Ureter (tissue), 1 donor: ENCODE measurements at regions not wholly inside any gene's neighbourhood (a gene's known extent, or its start where the extent isn't known, plus 50 kb on each side); places are given as distances from the start of the nearest gene placed in this dataset.

Source experiments
- DNase-seq: peaks from one replicate; pipeline ENCODE4 v3.0.0-alpha.2; 2020; ENCODE audit warnings: low spot score
- donor health status: DM: yes; HTN: yes; CAD: no.

GRCh38 chr14:58846682-58847465 lies 209.1 kb downstream of the DACT1 start:
- DNase-seq: no peak

DNA sequence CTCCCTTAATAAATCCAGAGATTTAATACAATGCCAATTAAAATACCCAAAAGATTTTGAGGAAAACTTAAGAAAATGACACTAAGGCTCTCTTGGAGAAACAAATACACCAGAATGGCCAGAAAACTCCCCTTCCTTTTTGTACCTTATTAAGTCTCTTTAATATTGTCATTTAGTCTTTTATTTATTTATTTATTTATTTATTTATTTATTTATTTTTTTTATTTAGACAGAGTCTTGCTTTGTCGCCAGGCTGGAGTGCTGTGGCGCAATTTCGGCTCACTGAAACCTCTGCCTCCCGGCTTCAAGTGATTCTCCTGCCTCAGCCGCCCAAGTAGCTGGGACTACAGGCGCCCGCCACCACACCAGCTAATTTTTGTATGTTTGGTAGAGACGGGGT lies 210.6 kb downstream of the DACT1 start:
- no peak for DNase-seq

- DNase-seq: no peak
Observed at GRCh38 chr14:58849601-58850000, 211.8 kb downstream of the DACT1 start.

GRCh38 chr14:58850011-58850410 lies 212.2 kb downstream of the DACT1 start:
- no peak for DNase-seq

DNA sequence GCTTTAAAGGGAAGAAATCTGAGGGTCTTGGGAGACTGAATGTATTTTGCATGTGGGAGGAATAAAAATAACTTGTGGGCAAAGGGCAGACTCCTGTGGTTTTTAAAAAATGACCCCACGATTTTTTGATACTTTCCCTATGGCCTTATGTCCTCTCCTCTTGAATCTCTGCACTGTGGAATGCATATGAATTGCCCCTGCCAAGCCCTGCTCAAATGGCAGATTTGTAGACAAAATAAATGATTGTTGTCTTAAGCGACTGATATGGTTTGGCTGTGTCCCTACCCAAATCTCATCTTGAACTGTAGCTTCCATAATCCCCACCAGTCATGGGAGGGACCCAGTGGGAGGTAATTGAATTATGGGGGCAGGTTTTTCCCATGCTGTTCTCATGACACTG lies 223.8 kb downstream of the DACT1 start:
- no peak for DNase-seq

- DNase-seq: no peak
Observed at GRCh38 chr14:58862416-58863160, 224.8 kb downstream of the DACT1 start.

DNA sequence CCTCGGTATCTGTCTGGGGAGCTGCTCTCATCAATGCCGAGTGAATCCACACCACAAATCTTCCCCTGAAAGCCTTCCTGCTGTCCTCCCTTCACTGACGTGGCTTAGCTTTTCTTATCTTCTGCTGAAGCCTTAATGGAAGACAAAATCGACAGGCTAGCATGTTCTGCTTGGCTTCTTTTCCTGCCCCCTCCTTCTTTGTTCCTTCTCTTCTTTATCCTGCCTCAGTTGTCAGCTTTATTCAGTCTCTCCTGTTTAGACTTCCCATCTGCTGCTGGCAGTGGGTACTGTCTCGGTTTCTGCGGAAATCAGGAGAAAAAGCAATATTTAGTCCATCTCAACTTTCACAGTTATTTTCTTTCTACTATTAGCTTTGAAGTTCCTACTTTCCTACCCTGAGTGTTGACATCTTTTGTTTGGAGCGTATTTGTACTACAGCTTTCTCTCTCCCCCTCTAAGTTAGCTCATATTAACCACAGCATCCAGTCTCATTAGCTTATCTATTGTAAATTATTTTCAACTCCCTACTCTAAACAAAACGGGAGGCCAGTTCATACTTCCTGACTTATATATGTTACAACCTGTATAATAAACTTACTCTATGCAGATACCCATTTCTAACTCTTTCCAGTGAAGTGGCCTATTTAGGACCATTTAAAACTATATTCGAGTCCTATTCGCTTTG lies 226.0 kb downstream of the DACT1 start:
- no peak for DNase-seq

DNA sequence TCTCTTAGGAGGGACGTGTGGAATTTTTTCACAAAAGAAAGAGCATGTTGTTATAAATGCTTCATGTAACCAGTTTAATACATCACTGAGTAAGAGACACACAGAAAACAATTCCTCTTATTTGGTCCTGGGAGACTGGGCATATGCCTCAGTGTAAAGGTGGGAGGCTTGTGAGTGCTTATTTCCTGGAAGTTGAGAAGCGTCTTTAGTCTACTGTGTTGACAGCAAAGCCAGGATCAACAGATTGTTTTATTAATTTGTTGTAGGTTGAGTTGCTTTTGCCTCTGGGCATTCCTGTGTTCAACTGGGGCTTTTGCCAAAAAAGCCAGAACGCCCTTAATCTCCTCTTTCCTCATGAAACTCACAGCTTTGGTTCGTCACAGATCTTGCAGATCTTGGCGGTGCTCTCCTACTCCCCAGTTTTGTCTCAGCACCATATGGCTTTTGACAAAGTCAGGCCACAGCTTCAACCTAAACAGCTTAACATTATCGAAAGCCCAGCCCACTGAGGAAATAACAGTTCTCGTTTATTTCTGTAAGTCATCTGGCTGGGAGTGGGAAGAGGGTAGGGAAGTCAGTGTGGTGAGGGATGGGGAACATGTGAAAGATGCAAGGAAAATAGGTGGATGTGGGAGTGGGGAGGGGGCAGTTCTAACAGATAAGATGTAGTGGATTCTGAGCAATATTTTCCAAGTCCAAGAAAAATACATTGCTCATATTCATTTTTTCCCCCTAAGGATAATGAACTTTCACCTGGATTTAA lies 227.2 kb downstream of the DACT1 start:
- no peak for DNase-seq

DNA sequence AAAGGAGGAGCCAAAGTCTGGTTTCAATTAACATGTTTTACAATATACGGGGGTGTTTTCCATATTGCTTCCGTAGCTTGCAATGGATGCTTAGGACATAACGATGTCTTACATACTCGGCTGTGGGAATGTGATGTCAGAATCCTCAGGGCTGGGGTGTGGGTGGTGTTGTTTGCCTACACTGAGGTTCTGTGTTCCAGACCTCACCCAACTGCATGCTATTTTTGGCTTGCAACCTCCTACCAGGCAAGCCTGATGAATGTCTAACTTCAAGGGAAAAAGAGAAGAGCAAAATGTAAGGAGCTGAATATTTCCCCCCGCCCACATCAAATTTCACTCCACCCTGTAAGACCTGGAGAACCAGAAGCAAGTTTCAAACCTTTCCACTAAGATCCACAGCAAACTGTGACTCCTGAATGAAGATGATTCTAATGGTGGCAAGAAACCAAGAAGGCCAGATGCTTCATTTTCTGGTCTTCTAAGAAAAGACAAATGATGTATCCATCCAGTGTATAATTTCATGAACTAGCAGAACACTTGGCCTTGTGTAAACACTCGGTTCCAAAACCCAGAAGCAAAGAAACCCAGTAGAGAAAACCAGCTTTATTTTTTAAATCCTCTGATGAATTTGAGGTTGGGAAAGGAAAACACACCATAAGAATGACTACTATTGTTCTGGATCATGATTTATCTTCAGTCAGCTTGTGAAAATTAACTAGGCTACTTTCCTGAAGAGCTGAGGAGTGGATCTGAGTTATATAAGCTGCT lies 227.9 kb downstream of the DACT1 start:
- no peak for DNase-seq

DNA sequence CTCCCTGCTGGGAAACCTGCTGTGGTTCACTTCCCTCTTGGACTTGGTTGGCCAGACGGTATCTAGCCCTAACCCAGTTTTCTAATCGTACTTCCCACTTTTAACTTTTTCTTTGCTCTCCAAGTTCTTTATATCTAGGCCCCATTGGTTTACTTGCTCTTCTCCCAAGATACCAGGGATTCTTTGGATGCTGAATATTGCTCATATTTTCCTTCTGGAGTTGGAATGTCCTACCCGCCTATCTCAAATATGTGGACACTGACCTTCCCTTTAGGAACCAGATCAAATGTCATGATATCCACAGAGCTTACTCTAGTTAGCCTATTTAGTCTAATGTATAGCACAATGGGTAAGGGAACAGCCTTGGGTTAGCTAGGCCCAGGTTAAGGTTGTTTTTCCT lies 228.6 kb downstream of the DACT1 start:
- no peak for DNase-seq

GRCh38 chr14:58870961-58871360 lies 233.2 kb downstream of the DACT1 start:
- no peak for DNase-seq

DNA sequence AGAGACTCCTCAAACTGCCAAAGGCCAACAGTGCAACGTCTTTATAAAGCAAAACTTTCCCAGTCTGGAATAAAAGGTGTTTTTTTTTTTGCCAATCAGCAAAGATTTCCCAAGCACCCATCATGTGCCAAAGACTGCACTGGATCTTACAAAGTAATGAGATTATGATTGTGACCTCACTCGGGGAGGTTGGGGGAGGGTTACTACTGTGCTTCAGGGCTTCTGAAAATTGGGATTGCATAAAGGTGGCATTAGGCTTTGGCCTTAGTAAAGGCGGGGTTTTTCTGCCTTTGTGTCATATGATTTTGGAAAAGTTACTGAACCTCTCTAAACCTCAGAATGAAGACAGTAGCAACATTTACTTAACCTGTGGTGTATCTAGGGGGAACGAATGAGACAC lies 233.8 kb downstream of the DACT1 start:
- no peak for DNase-seq

DNA sequence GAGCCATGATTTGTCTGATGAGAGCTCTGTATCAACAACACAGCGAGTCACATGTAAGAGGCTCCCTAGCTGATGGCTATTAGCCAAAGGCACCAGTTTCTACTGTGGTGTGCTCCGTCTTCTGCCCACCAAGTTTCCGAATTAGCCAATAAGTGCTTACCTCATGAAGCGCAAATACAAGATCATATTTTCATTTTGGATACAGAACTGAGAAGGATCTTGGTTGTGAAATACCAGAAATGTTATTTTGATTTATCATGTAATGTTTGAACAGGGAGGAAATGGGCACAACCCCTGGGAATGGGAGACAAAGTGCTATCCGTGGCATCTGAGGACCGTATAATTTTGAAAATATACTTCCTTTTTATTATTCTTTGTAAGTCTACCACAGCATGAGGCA lies 234.3 kb downstream of the DACT1 start:
- DNase-seq: no peak

DNA sequence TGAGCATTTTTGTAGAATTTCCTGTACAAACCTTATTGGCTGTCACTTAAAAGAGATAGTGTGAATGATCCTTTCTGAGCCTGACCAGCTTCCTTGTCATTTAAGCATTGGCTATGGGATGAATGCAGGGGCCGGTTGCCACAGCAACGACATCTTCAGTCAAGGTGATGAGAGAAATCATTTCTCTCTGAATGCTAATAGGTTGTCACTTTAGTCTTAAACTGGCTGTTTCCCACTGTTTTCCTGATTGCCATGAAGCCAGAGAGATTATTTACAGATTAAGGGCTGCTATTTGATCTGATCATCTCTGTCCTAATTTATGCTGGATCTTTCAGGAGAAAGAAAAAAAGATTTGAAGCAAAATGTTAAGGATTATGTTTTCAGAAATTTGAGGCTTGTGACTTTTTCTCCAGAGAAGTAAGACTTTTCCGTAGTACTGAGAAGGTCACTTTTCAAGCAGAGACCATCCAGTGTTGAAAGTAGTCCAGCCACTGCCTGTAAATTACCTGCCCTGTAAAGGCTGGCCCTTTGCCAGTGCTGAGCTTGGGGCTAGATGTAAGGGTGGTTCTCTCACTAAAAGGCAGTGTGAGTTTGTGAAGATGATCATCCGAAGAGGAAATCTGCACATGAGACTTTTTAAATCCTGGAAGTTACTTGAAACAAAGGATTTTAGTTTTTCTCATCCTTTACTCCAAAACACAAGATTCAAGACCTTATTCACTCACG lies 235.6 kb downstream of the DACT1 start:
- DNase-seq: no peak

- no peak for DNase-seq
Observed at GRCh38 chr14:58875613-58876012, 237.9 kb downstream of the DACT1 start.

DNA sequence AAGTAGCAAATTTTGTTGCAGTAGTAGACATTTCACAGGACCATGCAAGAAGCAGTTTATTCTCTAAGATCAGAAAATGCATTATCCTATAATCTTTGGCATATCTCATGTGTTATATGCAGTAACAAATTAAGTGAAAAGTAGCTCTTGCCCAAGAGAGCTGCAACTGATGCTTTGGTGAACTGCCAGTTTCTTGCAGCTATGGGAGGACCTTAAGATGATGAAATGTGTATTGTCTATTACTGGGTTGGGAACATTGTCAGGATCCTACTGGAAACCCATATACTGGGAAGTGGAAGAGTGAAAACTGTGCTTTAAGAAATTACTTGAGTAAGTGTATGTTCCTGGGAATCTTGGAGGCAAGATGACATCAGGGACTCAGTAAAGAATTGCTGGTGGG lies 238.8 kb downstream of the DACT1 start:
- DNase-seq: no peak

DNA sequence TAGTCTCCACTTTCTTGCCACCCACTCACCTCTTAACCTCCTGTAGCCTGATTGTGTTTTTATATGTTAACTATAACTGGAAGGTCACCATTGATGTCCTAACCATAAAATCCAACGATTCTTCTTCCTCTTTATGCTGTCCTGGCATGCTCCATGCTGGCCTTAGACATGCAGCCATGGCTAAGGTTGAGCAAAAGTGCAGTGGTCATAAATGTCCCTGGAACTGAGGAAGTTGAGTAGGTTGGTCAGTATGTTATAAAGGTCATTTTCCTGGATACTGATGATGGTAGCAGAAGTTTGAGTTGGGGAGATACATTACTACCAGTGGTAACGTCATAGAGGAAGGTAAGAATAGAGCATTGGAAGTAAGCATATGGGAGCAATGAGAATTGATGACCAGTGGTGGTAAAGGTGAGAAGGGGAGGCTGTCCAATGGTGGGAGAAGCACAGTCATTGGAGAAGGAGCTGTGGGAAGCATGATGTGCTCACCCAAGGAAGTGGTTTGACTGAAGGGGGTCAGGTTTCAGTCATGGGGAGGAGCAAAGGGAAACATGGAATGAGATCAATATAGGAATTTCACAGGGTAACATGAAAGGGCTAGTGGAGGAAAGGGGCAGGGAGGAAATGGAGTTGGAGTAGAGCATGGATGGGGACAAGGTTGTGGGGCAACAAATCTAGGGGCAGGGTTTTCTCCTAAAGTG lies 240.8 kb downstream of the DACT1 start:
- no peak for DNase-seq

- no peak for DNase-seq
Observed at GRCh38 chr14:58881433-58881832, 243.7 kb downstream of the DACT1 start.

DNA sequence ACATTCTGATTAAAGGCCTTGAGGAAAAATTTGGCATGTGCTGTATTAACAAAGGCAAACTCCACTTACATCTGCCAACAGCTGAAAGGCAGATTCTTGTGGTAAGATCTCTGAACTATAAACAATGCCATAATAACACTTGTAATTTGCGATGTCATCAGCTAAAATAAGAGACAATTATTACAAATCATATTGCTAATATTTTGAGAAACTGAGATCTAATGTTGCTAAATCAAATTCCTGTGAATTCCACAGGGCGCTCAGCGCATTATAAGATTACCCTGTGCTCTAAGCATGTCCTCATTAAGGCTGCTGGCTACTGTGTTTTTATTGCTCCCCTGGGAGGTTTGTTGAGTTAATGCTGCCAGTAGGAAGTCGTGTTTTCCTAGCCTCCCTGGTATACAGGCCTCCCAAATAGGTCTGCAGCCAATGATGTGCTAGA lies 244.8 kb downstream of the DACT1 start:
- no peak for DNase-seq

GRCh38 chr14:58884442-58884841 lies 246.7 kb downstream of the DACT1 start:
- DNase-seq: no peak
